HG03097 (cell line): ENCODE measurements at regions not wholly inside any gene's neighbourhood (a gene's known extent, or its start where the extent isn't known, plus 50 kb on each side); places are given as distances from the start of the nearest gene placed in this dataset.
"Not testable (repeated sequence)": the region's sequence is repeated elsewhere in the genome, so short reads cannot be mapped to it uniquely, and the experiment has no call there.

Experiments used
- ATAC-seq: cut with Tn5 transposase; IDR thresholded peaks from one replicate; pipeline ENCODE4 v1.9.1; 2021; ENCODE audit not compliant: unreplicated experiment, low FRiP score

GRCh38 chr5:93941897-93942296, 200.5 kb upstream of the POU5F2 start:
- ATAC-seq = no peak

GRCh38 chr5:93933269-93933668, 191.9 kb upstream of the POU5F2 start:
- not testable (repeated sequence) for ATAC-seq

GRCh38 chr5:93930098-93930497, 188.7 kb upstream of the POU5F2 start:
- no peak for ATAC-seq

GRCh38 chr5:93929131-93929530, 187.7 kb upstream of the POU5F2 start:
- no peak for ATAC-seq

- ATAC-seq = no peak
Observed at GRCh38 chr5:93926831-93927620, 185.6 kb upstream of the POU5F2 start.

GRCh38 chr5:93925321-93925720, 183.9 kb upstream of the POU5F2 start:
- no peak for ATAC-seq

GRCh38 chr5:93924628-93925027, 183.2 kb upstream of the POU5F2 start:
- ATAC-seq = no peak

GRCh38 chr5:93922551-93922950, 181.2 kb upstream of the POU5F2 start:
- ATAC-seq = no peak

GRCh38 chr5:93921001-93921400, 179.6 kb upstream of the POU5F2 start:
- ATAC-seq = no peak

GRCh38 chr5:93916872-93917271, 175.5 kb upstream of the POU5F2 start:
- no peak for ATAC-seq

- no peak for ATAC-seq
Observed at GRCh38 chr5:93915142-93915553, 173.7 kb upstream of the POU5F2 start.

- ATAC-seq = no peak
Observed at GRCh38 chr5:93911609-93912008, 170.2 kb upstream of the POU5F2 start.

- no peak for ATAC-seq
Observed at GRCh38 chr5:93909356-93909755, 168.0 kb upstream of the POU5F2 start.

- no peak for ATAC-seq
Observed at GRCh38 chr5:93904917-93905316, 163.5 kb upstream of the POU5F2 start.

GRCh38 chr5:93902288-93902687, 160.9 kb upstream of the POU5F2 start:
- no peak for ATAC-seq

- no peak for ATAC-seq
Observed at GRCh38 chr5:93899026-93899600, 157.7 kb upstream of the POU5F2 start.

- ATAC-seq = no peak
Observed at GRCh38 chr5:93894601-93895354, 153.4 kb upstream of the POU5F2 start.

GRCh38 chr5:93893075-93893474, 151.7 kb upstream of the POU5F2 start:
- ATAC-seq = no peak

GRCh38 chr5:93892481-93892880, 151.1 kb upstream of the POU5F2 start:
- ATAC-seq = no peak

GRCh38 chr5:93891491-93892480, 150.4 kb upstream of the POU5F2 start:
- ATAC-seq = no peak
